ENCODE measurements at regions not wholly inside any gene's neighbourhood (a gene's known extent, or its start where the extent isn't known, plus 50 kb on each side); places are given as distances from the start of the nearest gene placed in this dataset.

DNA sequence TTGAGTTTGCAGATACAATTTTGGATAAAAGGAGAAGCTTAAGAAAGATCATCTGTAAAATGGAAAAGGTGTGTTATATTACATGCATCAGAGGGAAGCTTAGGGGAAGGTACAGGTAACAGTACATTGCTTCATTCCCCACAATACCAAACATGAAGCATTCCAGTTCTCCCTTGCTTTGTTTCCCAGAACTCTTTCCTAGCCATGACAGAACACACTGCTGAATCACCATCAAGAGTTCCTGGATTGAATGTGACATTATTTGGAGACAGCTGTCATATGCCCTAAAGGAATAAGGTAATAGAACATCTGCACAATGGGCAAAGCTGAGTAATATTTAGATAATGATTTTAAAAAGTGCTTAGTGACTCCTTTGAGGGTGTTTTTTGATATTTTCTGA lies 303.5 kb upstream of the ST8SIA4 start:
- no peak for TF ChIP-seq CTCF (IDR thresholded peaks at IDR 0.05)
- no peak for TF ChIP-seq EZH2phosphoT487 (IDR thresholded peaks at IDR 0.05; ENCODE audit: borderline replicate concordance, low read depth)
- TF ChIP-seq SIN3A (IDR thresholded peaks at IDR 0.05; ENCODE audit: borderline replicate concordance, low read depth, low read length), result no peak
- TF ChIP-seq GABPA (IDR thresholded peaks at IDR 0.05; ENCODE audit: low read depth), result no peak
- TF ChIP-seq JUND (IDR thresholded peaks at IDR 0.05), result no peak
- no peak for TF ChIP-seq EP300 (IDR thresholded peaks at IDR 0.05; ENCODE audit: borderline replicate concordance in 1 of 2, low read depth in 1 of 2, low read length in 1 of 2)
- TF ChIP-seq, protein P1, sequence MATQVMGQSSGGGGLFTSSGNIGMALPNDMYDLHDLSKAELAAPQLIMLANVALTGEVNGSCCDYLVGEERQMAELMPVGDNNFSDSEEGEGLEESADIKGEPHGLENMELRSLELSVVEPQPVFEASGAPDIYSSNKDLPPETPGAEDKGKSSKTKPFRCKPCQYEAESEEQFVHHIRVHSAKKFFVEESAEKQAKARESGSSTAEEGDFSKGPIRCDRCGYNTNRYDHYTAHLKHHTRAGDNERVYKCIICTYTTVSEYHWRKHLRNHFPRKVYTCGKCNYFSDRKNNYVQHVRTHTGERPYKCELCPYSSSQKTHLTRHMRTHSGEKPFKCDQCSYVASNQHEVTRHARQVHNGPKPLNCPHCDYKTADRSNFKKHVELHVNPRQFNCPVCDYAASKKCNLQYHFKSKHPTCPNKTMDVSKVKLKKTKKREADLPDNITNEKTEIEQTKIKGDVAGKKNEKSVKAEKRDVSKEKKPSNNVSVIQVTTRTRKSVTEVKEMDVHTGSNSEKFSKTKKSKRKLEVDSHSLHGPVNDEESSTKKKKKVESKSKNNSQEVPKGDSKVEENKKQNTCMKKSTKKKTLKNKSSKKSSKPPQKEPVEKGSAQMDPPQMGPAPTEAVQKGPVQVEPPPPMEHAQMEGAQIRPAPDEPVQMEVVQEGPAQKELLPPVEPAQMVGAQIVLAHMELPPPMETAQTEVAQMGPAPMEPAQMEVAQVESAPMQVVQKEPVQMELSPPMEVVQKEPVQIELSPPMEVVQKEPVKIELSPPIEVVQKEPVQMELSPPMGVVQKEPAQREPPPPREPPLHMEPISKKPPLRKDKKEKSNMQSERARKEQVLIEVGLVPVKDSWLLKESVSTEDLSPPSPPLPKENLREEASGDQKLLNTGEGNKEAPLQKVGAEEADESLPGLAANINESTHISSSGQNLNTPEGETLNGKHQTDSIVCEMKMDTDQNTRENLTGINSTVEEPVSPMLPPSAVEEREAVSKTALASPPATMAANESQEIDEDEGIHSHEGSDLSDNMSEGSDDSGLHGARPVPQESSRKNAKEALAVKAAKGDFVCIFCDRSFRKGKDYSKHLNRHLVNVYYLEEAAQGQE (IDR thresholded peaks at IDR 0.05; ENCODE audit: low read depth, low read length), result no peak
- no peak for TF ChIP-seq MXI1 (IDR thresholded peaks at IDR 0.05; ENCODE audit: low read depth, low read length)
- no peak for TF ChIP-seq RAD21 (IDR thresholded peaks at IDR 0.05; ENCODE audit: low read length)
- TF ChIP-seq ZBTB33 (IDR thresholded peaks at IDR 0.05; ENCODE audit: borderline replicate concordance, low read depth), result no peak
- no peak for TF ChIP-seq YY1 (IDR thresholded peaks at IDR 0.05; ENCODE audit: low read depth)

All from SK-N-SH (cell line).